GM10266 (cell line): ENCODE measurements at regions not wholly inside any gene's neighbourhood (a gene's known extent, or its start where the extent isn't known, plus 50 kb on each side); places are given as distances from the start of the nearest gene placed in this dataset.
"Not testable (repeated sequence)": the region's sequence is repeated elsewhere in the genome, so short reads cannot be mapped to it uniquely, and the experiment has no call there.

Source experiments
- DNase-seq: peaks from one replicate; pipeline ENCODE4 v3.0.0; 2012; ENCODE audit errors: extremely low spot score
- CTCF ChIP-seq: IDR thresholded peaks from 2 replicates; pipeline ENCODE4 v1.5.1; 2012; ENCODE audit warnings: mild to moderate bottlenecking, low read depth; ENCODE audit not compliant: control insufficient read depth, insufficient read depth; ENCODE audit errors: missing control alignments

DNA sequence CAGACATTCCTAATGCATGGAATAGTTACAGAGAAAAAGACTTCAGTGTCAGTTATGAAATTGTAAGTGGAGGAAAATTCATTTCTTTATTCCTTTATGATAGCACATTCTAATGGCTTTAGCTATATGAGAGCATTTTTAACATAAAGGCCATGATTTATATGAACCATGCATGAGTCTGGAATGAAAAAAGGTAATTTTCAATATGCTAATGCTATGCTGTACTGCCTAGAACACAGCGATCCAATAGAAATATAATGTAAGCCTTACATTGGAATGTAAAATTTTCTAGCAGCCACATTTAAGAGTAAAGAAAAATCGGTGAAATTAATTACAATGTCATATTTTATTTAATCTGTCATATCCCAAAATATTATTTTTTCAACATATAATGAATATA lies 932.0 kb downstream of the C4orf33 start:
- DNase-seq: no peak
- no peak for TF ChIP-seq CTCF

DNA sequence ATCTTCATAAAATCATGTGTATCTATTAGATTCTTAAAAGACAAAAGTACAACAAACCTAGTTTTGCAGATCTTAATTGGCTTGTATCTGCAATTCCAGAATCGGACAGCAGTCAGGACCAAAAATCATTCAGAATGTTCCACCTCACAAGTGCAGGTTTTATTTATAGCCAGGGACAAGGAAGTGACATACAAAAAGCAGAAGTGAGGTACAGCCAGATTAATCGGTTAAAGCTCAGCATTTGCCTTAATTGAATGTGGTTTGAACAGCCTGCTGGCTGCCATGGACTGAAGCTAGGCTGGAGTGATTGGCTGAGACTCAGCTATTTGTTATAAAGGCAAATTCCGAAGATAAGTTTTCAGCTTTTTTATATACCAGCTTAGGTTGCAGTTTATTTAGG lies 932.6 kb downstream of the C4orf33 start:
- no peak for DNase-seq
- TF ChIP-seq CTCF: no peak

DNA sequence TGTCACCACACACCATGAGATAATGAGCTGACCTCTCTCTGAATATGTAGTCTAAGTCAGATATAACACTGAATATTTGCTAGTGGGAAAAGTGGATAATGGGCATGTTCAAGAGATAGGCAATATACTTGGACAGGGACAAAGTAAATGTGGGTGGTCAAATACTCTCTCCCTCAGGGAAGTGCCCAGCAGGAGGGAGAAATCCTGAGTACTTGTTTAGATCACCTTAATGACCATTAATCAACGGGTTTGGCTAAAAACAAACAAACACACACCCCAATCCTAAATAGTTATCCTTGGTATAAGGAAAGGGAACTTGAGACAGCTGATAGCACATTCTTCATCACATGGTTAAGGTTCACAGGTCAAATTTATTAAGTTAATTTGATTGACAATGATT lies 933.5 kb downstream of the C4orf33 start:
- no peak for TF ChIP-seq CTCF
- DNase-seq: no peak

- no peak for DNase-seq
Observed at GRCh38 chr4:130031858-130032257, 935.9 kb downstream of the C4orf33 start.

DNA sequence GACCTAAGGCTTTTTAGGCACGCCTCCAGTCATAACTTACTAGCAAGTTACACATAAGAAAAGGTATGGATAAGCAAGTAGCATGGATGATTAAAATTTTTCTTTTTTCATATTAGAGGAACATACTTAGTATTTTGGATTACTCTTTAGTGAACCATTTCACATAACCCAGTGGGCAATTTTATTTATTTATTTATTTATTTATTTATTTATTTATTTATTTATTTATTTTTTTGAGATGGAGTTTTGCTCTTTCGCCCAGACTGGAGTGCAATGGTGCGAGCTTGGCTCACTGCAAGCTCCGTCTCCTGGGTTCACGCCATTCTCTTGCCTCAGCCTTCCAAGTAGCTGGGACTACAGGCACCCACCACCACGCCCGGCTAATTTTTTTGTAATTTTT lies 937.7 kb downstream of the C4orf33 start:
- DNase-seq: not testable (repeated sequence)

More at GRCh38 chr4:130031858-130032257, 935.9 kb downstream of the C4orf33 start:
- TF ChIP-seq CTCF: no peak

DNA sequence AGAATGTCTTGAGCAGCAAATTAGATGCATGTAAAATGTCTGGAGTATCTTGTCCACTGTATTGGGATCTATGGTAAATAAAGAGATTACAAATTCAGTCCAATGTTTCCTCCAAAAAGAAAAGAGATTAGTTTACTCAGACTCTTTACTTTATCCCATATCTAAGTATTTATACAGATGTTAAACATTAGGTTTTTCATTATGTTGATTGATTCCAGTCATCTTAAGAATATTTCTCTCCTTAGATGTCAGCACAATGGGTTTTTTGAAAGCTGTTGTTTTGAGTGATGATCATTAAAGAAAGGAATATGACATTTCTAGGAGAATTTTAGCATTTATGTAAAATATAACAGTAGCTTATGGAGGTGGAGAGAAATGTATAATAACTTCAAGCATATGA lies 938.9 kb downstream of the C4orf33 start:
- no peak for TF ChIP-seq CTCF

DNA sequence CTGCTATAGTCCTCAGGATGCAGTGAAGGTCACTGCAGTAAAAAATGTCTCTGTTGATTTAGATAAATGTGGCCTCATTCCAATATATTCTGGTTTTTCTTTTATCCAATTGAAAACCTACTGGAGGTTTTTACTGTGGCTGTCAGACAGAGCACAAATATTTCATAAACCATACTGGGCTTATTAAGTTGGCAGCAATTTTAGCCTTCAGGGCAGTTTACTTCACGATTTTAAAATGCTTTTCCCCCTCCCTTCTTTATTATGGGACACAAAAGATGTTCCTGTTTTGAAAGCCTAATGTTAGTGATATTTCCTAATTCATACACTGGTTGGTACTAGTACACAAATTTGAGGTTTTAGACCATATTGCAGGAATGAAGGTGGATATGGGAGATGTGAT lies 939.4 kb downstream of the C4orf33 start:
- no peak for DNase-seq
- no peak for TF ChIP-seq CTCF

More for the DNA sequence above, 938.9 kb downstream of the C4orf33 start:
- no peak for DNase-seq

DNA sequence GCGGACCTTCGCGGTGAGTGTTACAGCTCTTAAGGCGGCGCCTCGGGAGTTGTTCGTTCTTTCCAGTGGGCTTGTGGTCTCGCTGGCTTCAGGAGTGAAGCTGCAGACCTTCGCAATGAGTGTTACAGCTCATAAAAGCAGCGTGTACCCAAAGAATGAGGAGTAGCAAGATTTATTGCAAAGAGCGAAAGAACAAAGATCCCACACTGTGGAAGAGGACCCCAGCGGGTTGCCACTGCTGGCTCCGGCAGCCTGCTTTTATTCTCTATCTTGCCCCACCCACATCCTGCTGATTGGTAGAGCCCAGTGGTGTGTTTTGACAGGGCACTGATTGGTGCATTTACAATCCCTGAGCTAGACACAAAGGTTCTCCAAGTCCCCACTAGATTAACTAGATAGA lies 941.9 kb downstream of the C4orf33 start:
- DNase-seq: not testable (repeated sequence)

GRCh38 chr4:130038540-130038939 lies 942.6 kb downstream of the C4orf33 start:
- not testable (repeated sequence) for DNase-seq
